Activated CD8-positive, alpha-beta memory T cell treated with anti-CD3 and anti-CD28 coated beads, Interleukin-2, amount 10 ng/mL, durations not matched to agents 7 days and 5 days (primary cell): ENCODE measurements at regions not wholly inside any gene's neighbourhood (a gene's known extent, or its start where the extent isn't known, plus 50 kb on each side); places are given as distances from the start of the nearest gene placed in this dataset.

Experiments used
- ATAC-seq: fragments of 150-1000 bp; cut with Tn5 transposase; one replicate; pipeline ENCODE4 v1.10.0; 2021; ENCODE audit warnings: moderate library complexity
- CTCF ChIA-PET: fragments of 350-600 bp; sonication (Branson Sonifier 250); formaldehyde crosslinking; loops from one replicate; lab custom pipeline; 2021; ENCODE audit warnings: antibody characterized with exemption; lab: Charles Lee
- DNase-seq: peaks from one replicate; pipeline ENCODE4 v3.0.0-alpha.2; 2020
- H3K27ac Mint-ChIP-seq: one replicate; pipeline ENCODE4 v1.8.0; 2021; ENCODE audit warnings: mild to moderate bottlenecking, mixed read lengths
- H3K27me3 Mint-ChIP-seq: one replicate; pipeline ENCODE4 v1.8.0; 2021; ENCODE audit warnings: mixed read lengths
- H3K36me3 Mint-ChIP-seq: one replicate; pipeline ENCODE4 v1.8.0; 2021; ENCODE audit warnings: mild to moderate bottlenecking, mixed read lengths
- H3K4me1 Mint-ChIP-seq: one replicate; pipeline ENCODE4 v1.8.0; 2021; ENCODE audit warnings: mixed read lengths
- H3K4me3 Mint-ChIP-seq: one replicate; pipeline ENCODE4 v1.8.0; 2021; ENCODE audit warnings: mild to moderate bottlenecking, moderate library complexity, mixed read lengths
- H3K9me3 Mint-ChIP-seq: one replicate; pipeline ENCODE4 v1.8.0; 2022; ENCODE audit warnings: low read depth, mixed read lengths

GRCh38 chr6:48206091-48206490 is 95.1 kb upstream of the PTCHD4 start:
- ATAC-seq, result no peak
- CTCF ChIA-PET, result no interaction called here
- H3K9me3 Mint-ChIP-seq, result peaks cover 5% of the 10 kb centered on the region

GRCh38 chr6:48200869-48201390 is 89.9 kb upstream of the PTCHD4 start:
- Mint-ChIP-seq H3K36me3 (no peaks in the 10 kb centered on the region), H3K9me3 (peaks cover 8% of the 10 kb centered on the region), H3K27ac (no peak overlapping the region), H3K4me1 (no peaks in the 10 kb centered on the region), H3K4me3 (no peak overlapping the region), H3K27me3 (no peaks in the 10 kb centered on the region)
- ATAC-seq (no peak), DNase-seq (no peak)
- CTCF ChIA-PET, result no interaction called here

More at GRCh38 chr6:48206091-48206490, 95.1 kb upstream of the PTCHD4 start:
- Mint-ChIP-seq H3K27me3 (no peaks in the 10 kb centered on the region), H3K4me1 (no peaks in the 10 kb centered on the region), H3K36me3 (no peaks in the 10 kb centered on the region), H3K4me3 (no peak overlapping the region), H3K27ac (no peak overlapping the region)
- DNase-seq, result no peak

DNA sequence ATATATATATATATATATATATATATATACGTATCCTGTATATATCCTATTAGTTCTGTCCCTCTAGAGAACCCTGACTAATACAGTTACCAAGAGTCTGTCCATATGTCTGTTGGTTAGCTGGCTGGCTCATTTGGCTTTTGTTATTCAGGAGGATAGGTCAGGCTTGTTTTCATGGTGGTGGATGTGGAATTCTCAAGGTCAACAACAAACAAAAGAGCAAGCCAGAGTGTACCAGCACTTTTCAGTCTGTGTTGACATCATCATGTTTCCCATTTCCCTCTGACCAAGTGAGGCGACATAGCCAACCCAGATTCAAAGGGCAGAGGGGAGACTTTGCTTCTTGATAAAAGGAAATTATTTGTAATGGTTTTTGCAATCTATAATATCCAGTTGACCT is 88.5 kb upstream of the PTCHD4 start:
- H3K36me3 Mint-ChIP-seq, result no peaks in the 10 kb centered on the region
- no peak overlapping the region for H3K27ac Mint-ChIP-seq
- CTCF ChIA-PET, result no interaction called here
- no peak for DNase-seq
- H3K4me1 Mint-ChIP-seq, result no peaks in the 10 kb centered on the region
- no peaks in the 10 kb centered on the region for H3K27me3 Mint-ChIP-seq
- H3K9me3 Mint-ChIP-seq, result peaks cover 9% of the 10 kb centered on the region
- no peak overlapping the region for H3K4me3 Mint-ChIP-seq
- no peak for ATAC-seq

GRCh38 chr6:48197941-48198340 is 86.9 kb upstream of the PTCHD4 start:
- H3K9me3 Mint-ChIP-seq, result peaks cover 9% of the 10 kb centered on the region
- CTCF ChIA-PET, result no interaction called here
- DNase-seq (no peak), ATAC-seq (no peak)
- no peaks in the 10 kb centered on the region for H3K36me3 Mint-ChIP-seq
- H3K27me3 Mint-ChIP-seq, result no peaks in the 10 kb centered on the region
- no peak overlapping the region for H3K4me3 Mint-ChIP-seq
- no peak overlapping the region for H3K27ac Mint-ChIP-seq
- H3K4me1 Mint-ChIP-seq, result no peaks in the 10 kb centered on the region

- H3K4me1 Mint-ChIP-seq, result no peaks in the 10 kb centered on the region
- DNase-seq, result no peak
- H3K9me3 Mint-ChIP-seq, result peaks cover 6% of the 10 kb centered on the region
- no peak overlapping the region for H3K27ac Mint-ChIP-seq
- no peaks in the 10 kb centered on the region for H3K27me3 Mint-ChIP-seq
- H3K4me3 Mint-ChIP-seq, result no peak overlapping the region
- H3K36me3 Mint-ChIP-seq, result no peaks in the 10 kb centered on the region
- CTCF ChIA-PET, result no interaction called here
- ATAC-seq, result no peak
These were observed 83.7 kb upstream of the PTCHD4 start for GRCh38 chr6:48194596-48195295.

- Mint-ChIP-seq H3K9me3 (no peaks in the 10 kb centered on the region), H3K36me3 (no peaks in the 10 kb centered on the region), H3K4me1 (no peaks in the 10 kb centered on the region), H3K27me3 (no peaks in the 10 kb centered on the region), H3K4me3 (no peak overlapping the region), H3K27ac (no peak overlapping the region)
- no peak for ATAC-seq
- CTCF ChIA-PET, result no interaction called here
- no peak for DNase-seq
These were observed 77.2 kb upstream of the PTCHD4 start for GRCh38 chr6:48188158-48188557.

DNA sequence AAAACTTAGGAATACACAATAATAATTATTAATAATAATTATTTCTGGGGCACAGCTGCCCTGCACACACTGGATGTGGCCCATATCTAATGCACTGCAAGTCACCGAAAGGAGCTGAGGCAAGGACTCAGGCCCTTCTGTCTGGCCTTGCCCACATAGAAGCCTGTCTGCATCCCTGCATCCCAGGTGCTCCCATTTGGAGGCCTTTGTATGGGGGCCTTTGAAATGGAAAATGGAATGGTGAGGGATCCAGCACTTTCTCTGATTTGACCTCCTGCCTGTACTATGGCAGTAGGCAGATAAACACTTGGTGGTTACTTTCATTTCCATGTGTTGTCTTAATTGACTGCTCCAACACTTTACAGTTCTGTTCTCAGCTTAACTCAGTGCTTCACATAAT is 75.7 kb upstream of the PTCHD4 start:
- no peaks in the 10 kb centered on the region for H3K27me3 Mint-ChIP-seq
- ATAC-seq (no peak), DNase-seq (no peak)
- H3K36me3 Mint-ChIP-seq, result no peaks in the 10 kb centered on the region
- no peak overlapping the region for H3K4me3 Mint-ChIP-seq
- H3K9me3 Mint-ChIP-seq, result no peaks in the 10 kb centered on the region
- H3K4me1 Mint-ChIP-seq, result no peaks in the 10 kb centered on the region
- no peak overlapping the region for H3K27ac Mint-ChIP-seq
- CTCF ChIA-PET, result no interaction called here

- no peak overlapping the region for H3K4me3 Mint-ChIP-seq
- no peak for ATAC-seq
- no peaks in the 10 kb centered on the region for H3K27me3 Mint-ChIP-seq
- no peaks in the 10 kb centered on the region for H3K9me3 Mint-ChIP-seq
- CTCF ChIA-PET, result no interaction called here
- no peaks in the 10 kb centered on the region for H3K4me1 Mint-ChIP-seq
- H3K36me3 Mint-ChIP-seq, result no peaks in the 10 kb centered on the region
- H3K27ac Mint-ChIP-seq, result no peak overlapping the region
- no peak for DNase-seq
These were observed 73.7 kb upstream of the PTCHD4 start for GRCh38 chr6:48184648-48185047.

DNA sequence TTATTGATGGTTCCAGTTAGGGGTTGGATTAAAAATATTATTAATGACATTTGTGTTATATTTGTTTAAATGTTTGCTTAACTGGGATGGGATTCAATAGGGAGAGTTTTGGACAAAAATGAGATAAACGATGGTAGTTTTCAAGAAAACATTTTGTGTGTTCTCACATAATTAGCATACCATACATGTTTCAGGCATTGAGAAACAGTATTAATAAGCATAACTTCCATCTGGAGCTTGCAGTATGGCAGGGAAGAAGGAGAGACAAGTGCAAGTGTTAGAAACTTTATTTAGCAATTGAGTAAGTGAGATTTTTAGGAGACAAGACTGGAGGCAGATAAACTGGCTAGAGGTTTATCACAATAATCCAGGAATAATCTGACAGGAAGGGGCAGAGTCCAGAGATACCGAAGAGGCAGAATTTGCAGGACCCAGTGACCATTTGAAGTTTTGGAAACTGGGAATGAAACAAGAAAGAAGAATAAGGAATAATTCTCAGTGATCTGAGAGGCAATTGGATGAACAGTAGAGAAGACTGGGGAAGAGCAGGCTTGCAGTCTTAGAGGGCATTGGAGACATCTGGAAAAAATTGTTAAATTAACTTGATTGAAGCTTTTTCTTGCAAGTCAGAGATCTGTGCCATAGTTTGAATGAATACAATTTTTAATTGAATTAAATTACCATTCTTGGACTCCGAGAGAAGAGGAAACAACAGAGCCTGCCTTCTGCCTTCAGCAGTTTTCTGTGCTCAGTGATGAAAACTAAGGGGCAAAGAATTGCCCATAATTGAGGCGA is 73.0 kb upstream of the PTCHD4 start:
- Mint-ChIP-seq H3K9me3 (no peaks in the 10 kb centered on the region), H3K4me1 (no peaks in the 10 kb centered on the region), H3K36me3 (no peaks in the 10 kb centered on the region), H3K27ac (no peak overlapping the region), H3K27me3 (no peaks in the 10 kb centered on the region), H3K4me3 (no peak overlapping the region)
- DNase-seq, result no peak
- ATAC-seq, result no peak
- CTCF ChIA-PET, result no interaction called here

DNA sequence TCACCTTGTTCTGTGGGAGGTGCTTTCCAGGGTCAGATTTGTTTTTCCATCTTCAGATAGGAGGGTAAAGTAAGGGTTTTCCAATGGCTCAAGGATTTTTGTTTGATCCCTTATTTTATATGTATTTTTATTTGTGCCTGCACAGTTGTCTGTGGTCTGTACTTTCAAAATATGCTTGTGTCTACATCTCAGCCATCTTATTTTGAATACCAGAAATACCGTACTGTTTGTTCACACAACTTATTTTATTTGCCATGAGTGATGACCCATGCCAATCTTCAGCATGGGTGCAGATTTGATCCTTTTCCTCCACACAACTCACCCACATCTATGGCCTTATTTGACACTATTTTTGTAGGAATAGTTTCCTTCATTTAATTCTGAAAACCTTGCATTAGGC is 72.2 kb upstream of the PTCHD4 start:
- Mint-ChIP-seq H3K4me1 (no peaks in the 10 kb centered on the region), H3K4me3 (no peak overlapping the region), H3K27me3 (no peaks in the 10 kb centered on the region), H3K27ac (no peak overlapping the region), H3K36me3 (no peaks in the 10 kb centered on the region), H3K9me3 (no peaks in the 10 kb centered on the region)
- ATAC-seq (no peak), DNase-seq (no peak)
- CTCF ChIA-PET, result no interaction called here

- no peaks in the 10 kb centered on the region for H3K36me3 Mint-ChIP-seq
- no peak overlapping the region for H3K4me3 Mint-ChIP-seq
- no peaks in the 10 kb centered on the region for H3K27me3 Mint-ChIP-seq
- no peaks in the 10 kb centered on the region for H3K9me3 Mint-ChIP-seq
- CTCF ChIA-PET, result no interaction called here
- DNase-seq, result no peak
- H3K4me1 Mint-ChIP-seq, result no peaks in the 10 kb centered on the region
- no peak for ATAC-seq
- H3K27ac Mint-ChIP-seq, result no peak overlapping the region
These were observed 67.7 kb upstream of the PTCHD4 start for GRCh38 chr6:48178700-48179099.

- DNase-seq (no peak), ATAC-seq (no peak)
- CTCF ChIA-PET, result no interaction called here
- Mint-ChIP-seq H3K4me1 (no peaks in the 10 kb centered on the region), H3K4me3 (no peak overlapping the region), H3K9me3 (no peaks in the 10 kb centered on the region), H3K27ac (no peak overlapping the region), H3K27me3 (no peaks in the 10 kb centered on the region), H3K36me3 (no peaks in the 10 kb centered on the region)
These were observed 66.8 kb upstream of the PTCHD4 start for GRCh38 chr6:48177786-48178185.

DNA sequence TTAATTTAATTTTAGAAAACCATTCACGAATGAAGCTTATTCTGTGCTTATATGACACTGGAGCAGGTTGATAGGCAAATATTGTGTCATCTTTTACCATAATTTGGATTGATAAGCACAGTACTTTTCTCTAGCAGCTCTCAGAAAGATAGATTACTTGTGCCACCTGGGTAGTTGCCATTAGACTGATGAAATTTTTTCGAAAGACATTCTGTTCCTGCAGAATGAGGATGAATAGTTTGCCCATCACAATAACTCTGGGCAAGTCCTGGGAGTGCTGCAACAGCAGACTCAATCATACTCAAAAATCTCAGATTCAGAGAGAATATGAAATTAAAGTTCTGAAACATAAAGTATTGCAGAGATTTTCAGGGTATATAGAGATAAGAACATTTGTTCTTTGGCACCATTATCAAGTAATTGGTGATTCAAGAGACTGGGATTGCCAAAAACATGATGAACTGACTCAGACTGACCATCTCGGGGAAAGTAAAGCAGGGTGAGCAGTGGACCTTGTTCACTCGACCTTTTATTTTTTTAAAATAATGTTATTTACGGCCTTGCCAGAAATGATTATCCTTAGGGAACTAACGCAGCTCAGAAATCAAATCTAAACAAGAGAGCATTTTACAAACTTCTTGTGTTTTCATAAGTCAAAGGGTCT is 65.8 kb upstream of the PTCHD4 start:
- H3K4me1 Mint-ChIP-seq, result no peaks in the 10 kb centered on the region
- ATAC-seq (no peak), DNase-seq (no peak)
- no peak overlapping the region for H3K27ac Mint-ChIP-seq
- CTCF ChIA-PET, result no interaction called here
- no peaks in the 10 kb centered on the region for H3K9me3 Mint-ChIP-seq
- H3K4me3 Mint-ChIP-seq, result no peak overlapping the region
- no peaks in the 10 kb centered on the region for H3K27me3 Mint-ChIP-seq
- H3K36me3 Mint-ChIP-seq, result no peaks in the 10 kb centered on the region

DNA sequence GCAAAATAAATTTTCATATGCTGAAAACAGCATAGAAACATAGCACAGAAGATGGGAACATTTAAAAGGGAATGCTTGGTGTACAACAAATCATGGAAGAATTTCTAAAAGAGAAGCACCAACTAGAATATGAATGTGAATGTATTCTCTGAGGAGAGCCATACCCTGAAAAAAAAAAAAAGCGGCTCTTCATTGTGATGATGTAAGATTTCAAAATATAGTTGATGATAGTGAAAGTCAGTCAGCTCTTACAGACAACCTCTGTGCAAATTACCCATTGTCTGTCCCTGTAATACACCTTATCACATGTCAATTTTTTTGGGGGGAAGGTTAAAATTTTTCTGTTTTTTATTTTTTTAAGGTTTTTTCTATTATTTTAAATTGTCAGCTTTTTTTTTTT is 58.6 kb upstream of the PTCHD4 start:
- Mint-ChIP-seq H3K4me1 (no peaks in the 10 kb centered on the region), H3K27ac (no peak overlapping the region), H3K36me3 (no peaks in the 10 kb centered on the region), H3K27me3 (no peaks in the 10 kb centered on the region), H3K4me3 (no peak overlapping the region), H3K9me3 (no peaks in the 10 kb centered on the region)
- DNase-seq (no peak), ATAC-seq (no peak)
- CTCF ChIA-PET, result interaction anchor here (0.7 kb wide), 1 partner anchor 382 kb away, joined by 3 read pairs; no protein-coding TSS in a partner anchor
